NCI-H2196 (cell line): ENCODE measurements at regions not wholly inside any gene's neighbourhood (a gene's known extent, or its start where the extent isn't known, plus 50 kb on each side); places are given as distances from the start of the nearest gene placed in this dataset.

Experiments used
- DNase-seq: peaks from one replicate; lab custom pipeline; 2025; ENCODE audit not compliant: unreplicated experiment; lab: John Stamatoyannopoulos, UW

- DNase-seq: no peak
These were observed 51.0 kb downstream of the FAT4 start for GRCh38 chr4:125365731-125366130.

- DNase-seq: no peak
These were observed 53.4 kb downstream of the FAT4 start for GRCh38 chr4:125368146-125368545.

- DNase-seq: no peak
These were observed 53.9 kb downstream of the FAT4 start for GRCh38 chr4:125368671-125369081.

- no peak for DNase-seq
These were observed 54.3 kb downstream of the FAT4 start for GRCh38 chr4:125369098-125369497.

GRCh38 chr4:125370478-125370877 lies 55.7 kb downstream of the FAT4 start:
- DNase-seq: no peak

- no peak for DNase-seq
These were observed 68.2 kb downstream of the FAT4 start for GRCh38 chr4:125382995-125383394.

- DNase-seq: no peak
These were observed 73.0 kb downstream of the FAT4 start for GRCh38 chr4:125387770-125388169.

- DNase-seq: no peak
These were observed 73.9 kb downstream of the FAT4 start for GRCh38 chr4:125388613-125389012.

GRCh38 chr4:125389713-125390112 lies 75.0 kb downstream of the FAT4 start:
- DNase-seq: no peak

GRCh38 chr4:125390126-125390525 lies 75.4 kb downstream of the FAT4 start:
- no peak for DNase-seq

GRCh38 chr4:125390727-125391126 lies 76.0 kb downstream of the FAT4 start:
- no peak for DNase-seq

GRCh38 chr4:125392694-125393093 lies 77.9 kb downstream of the FAT4 start:
- no peak for DNase-seq

GRCh38 chr4:125393825-125394224 lies 79.1 kb downstream of the FAT4 start:
- no peak for DNase-seq

- no peak for DNase-seq
These were observed 82.5 kb downstream of the FAT4 start for GRCh38 chr4:125397226-125397625.

- no peak for DNase-seq
These were observed 83.7 kb downstream of the FAT4 start for GRCh38 chr4:125398263-125399002.

GRCh38 chr4:125400756-125401155 lies 86.0 kb downstream of the FAT4 start:
- no peak for DNase-seq

- DNase-seq: no peak
These were observed 87.0 kb downstream of the FAT4 start for GRCh38 chr4:125401784-125402183.

GRCh38 chr4:125420526-125420925 lies 105.8 kb downstream of the FAT4 start:
- no peak for DNase-seq

GRCh38 chr4:125421547-125421946 lies 106.8 kb downstream of the FAT4 start:
- DNase-seq: no peak

- DNase-seq: no peak
These were observed 108.4 kb downstream of the FAT4 start for GRCh38 chr4:125423124-125423523.

GRCh38 chr4:125428832-125429231 lies 114.1 kb downstream of the FAT4 start:
- no peak for DNase-seq

- DNase-seq: no peak
These were observed 115.3 kb downstream of the FAT4 start for GRCh38 chr4:125430086-125430485.

GRCh38 chr4:125432078-125432477 lies 117.3 kb downstream of the FAT4 start:
- no peak for DNase-seq
